Esophagus muscularis mucosa (tissue), 4 donors: ENCODE measurements at regions not wholly inside any gene's neighbourhood (a gene's known extent, or its start where the extent isn't known, plus 50 kb on each side); places are given as distances from the start of the nearest gene placed in this dataset.

Source experiments
- DNase-seq: peaks from one replicate; pipeline ENCODE4 v3.0.0-alpha.2; 2017; ENCODE audit errors: extremely low spot score
- H3K27ac ChIP-seq, 4 donors: fragments of 200-600 bp; sonication (generic); replicated peaks in 1 of 4; 1 replicate in 3 of 4; 2 replicates in 1 of 4; pipeline ENCODE4 v1.5.1; 2016 to 2019; ENCODE audit warnings: mild to moderate bottlenecking in 1 of 4
- H3K27me3 ChIP-seq, 4 donors: fragments of 200-600 bp; sonication (generic); one replicate each; pipeline versions ENCODE4 v1.5.1 to v1.6.0; 2016 to 2019
- H3K36me3 ChIP-seq, 4 donors: fragments of 200-600 bp; sonication (generic); one replicate each; pipeline ENCODE4 v1.5.1; 2016 to 2019
- H3K4me1 ChIP-seq, 4 donors: fragments of 200-600 bp; sonication (generic); one replicate each; pipeline ENCODE4 v1.5.1; 2016 to 2019
- H3K4me3 ChIP-seq, 4 donors: fragments of 200-600 bp; sonication (generic); 1 replicate in 2 of 4; 2 replicates in 2 of 4; pipeline ENCODE4 v1.5.1; 2016 to 2019; ENCODE audit warnings: mild to moderate bottlenecking in 4 of 4, moderate library complexity in 1 of 4
- H3K9me3 ChIP-seq, 4 donors: fragments of 200-600 bp; sonication (generic); 1 replicate in 3 of 4; 2 replicates in 1 of 4; pipeline ENCODE4 v1.5.1; 2016 to 2019
- CTCF ChIP-seq, 3 experiments: fragments of 200-600 bp in 2 of 3; fragments of 450-650 bp in 1 of 3; sonication (generic) in 2 of 3; IDR thresholded peaks; one replicate each; pipeline ENCODE4 v1.5.1; 2017 to 2019; ENCODE audit warnings: antibody characterized with exemption in 3 of 3, mild to moderate bottlenecking in 2 of 3, moderate library complexity in 1 of 3
- EP300 ChIP-seq: sonication (generic); formaldehyde crosslinking; IDR thresholded peaks from one replicate; pipeline ENCODE4 v1.6.1; 2017; ENCODE audit warnings: antibody characterized with exemption
- POLR2A ChIP-seq: fragments of 450-650 bp; IDR thresholded peaks from one replicate; pipeline ENCODE4 v1.6.1; 2017; ENCODE audit warnings: antibody characterized with exemption, moderate library complexity, mild to moderate bottlenecking, low read depth
- POLR2AphosphoS5 ChIP-seq, 2 donors: sonication (generic); formaldehyde crosslinking; IDR thresholded peaks; one replicate each; pipeline ENCODE4 v1.6.1; 2017; ENCODE audit warnings: antibody characterized with exemption in 2 of 2
- WGBS: methylation state at CpG from one replicate; pipeline ENCODE4 v1.1.5; 2018; 5-methylcytosine and 5-hydroxymethylcytosine counted together
- intact Hi-C: fragments of 100-400 bp; cut with DNase I; formaldehyde crosslinking; loops from one replicate; pipeline ENCODE4 v1.15.1; 2023

GRCh38 chr5:110179321-110179720 is 489.6 kb downstream of the MAN2A1 start:
- intact Hi-C loops: no loop called here
- no peaks in the 10 kb centered on the region for H3K9me3 ChIP-seq
- no peak overlapping the region for H3K27ac ChIP-seq
- WGBS: 69% methylated on average over 2 of the region's 2 CpGs
- no peaks in the 10 kb centered on the region for H3K27me3 ChIP-seq
- no peak overlapping the region for H3K4me3 ChIP-seq
- H3K36me3 ChIP-seq: no peaks in the 10 kb centered on the region
- H3K4me1 ChIP-seq: no peaks in the 10 kb centered on the region
- no peak for DNase-seq
- no peak for TF ChIP-seq CTCF (IDR thresholded peaks at IDR 0.05)
- TF ChIP-seq EP300: no peak
- no peak for TF ChIP-seq POLR2A
- TF ChIP-seq POLR2AphosphoS5 (IDR thresholded peaks at IDR 0.05): no peak

GRCh38 chr5:110194191-110194590 is 504.5 kb downstream of the MAN2A1 start:
- Histone ChIP-seq H3K4me3 (no peak overlapping the region), H3K36me3 (no peaks in the 10 kb centered on the region)

GRCh38 chr5:110195288-110195687 is 505.6 kb downstream of the MAN2A1 start:
- no peak overlapping the region for H3K4me3 ChIP-seq
- H3K27me3 ChIP-seq: no peaks in the 10 kb centered on the region
- peaks cover 0 to 8% (median 2%) of the 10 kb centered on the region in 4 donors for H3K9me3 ChIP-seq
- intact Hi-C loops: no loop called here
- H3K27ac ChIP-seq: no peak overlapping the region
- no peaks in the 10 kb centered on the region for H3K4me1 ChIP-seq
- H3K36me3 ChIP-seq: no peaks in the 10 kb centered on the region
- 86% methylated on average over 1 of the region's 1 CpG for WGBS
- DNase-seq: no peak
- no peak for TF ChIP-seq POLR2A
- TF ChIP-seq EP300: no peak
- no peak for TF ChIP-seq POLR2AphosphoS5 (IDR thresholded peaks at IDR 0.05)
- no peak for TF ChIP-seq CTCF (IDR thresholded peaks at IDR 0.05)

More at GRCh38 chr5:110194191-110194590, 504.5 kb downstream of the MAN2A1 start:
- intact Hi-C loops: no loop called here
- TF ChIP-seq CTCF (IDR thresholded peaks at IDR 0.05) (no peak), POLR2AphosphoS5 (IDR thresholded peaks at IDR 0.05) (no peak), POLR2A (no peak), EP300 (no peak)
- H3K27me3 ChIP-seq: no peaks in the 10 kb centered on the region
- peaks cover 0 to under 1% (median 0%) of the 10 kb centered on the region in 4 donors for H3K9me3 ChIP-seq
- no peak for DNase-seq
- H3K27ac ChIP-seq: no peak overlapping the region
- no peaks in the 10 kb centered on the region for H3K4me1 ChIP-seq

GRCh38 chr5:110201791-110202190 is 512.1 kb downstream of the MAN2A1 start:
- H3K4me1 ChIP-seq: no peaks in the 10 kb centered on the region

GRCh38 chr5:110203661-110204060 is 513.9 kb downstream of the MAN2A1 start:
- no peaks in the 10 kb centered on the region for H3K4me1 ChIP-seq
- intact Hi-C loops: no loop called here
- peaks cover 0 to 8% (median 2%) of the 10 kb centered on the region in 4 donors for H3K9me3 ChIP-seq

More at GRCh38 chr5:110201791-110202190, 512.1 kb downstream of the MAN2A1 start:
- 46% methylated on average over 1 of the region's 1 CpG for WGBS
- Histone ChIP-seq H3K36me3 (no peaks in the 10 kb centered on the region), H3K27me3 (no peaks in the 10 kb centered on the region), H3K27ac (no peak overlapping the region), H3K4me3 (no peak overlapping the region), H3K9me3 (peaks cover 0 to 8% (median 2%) of the 10 kb centered on the region in 4 donors)
- intact Hi-C loops: no loop called here
- no peak for DNase-seq
- TF ChIP-seq POLR2AphosphoS5 (IDR thresholded peaks at IDR 0.05) (no peak), POLR2A (no peak), EP300 (no peak)

More at GRCh38 chr5:110203661-110204060, 513.9 kb downstream of the MAN2A1 start:
- TF ChIP-seq CTCF (IDR thresholded peaks at IDR 0.05): no peak
- no peak for TF ChIP-seq POLR2A
- TF ChIP-seq POLR2AphosphoS5 (IDR thresholded peaks at IDR 0.05): no peak
- no peak for TF ChIP-seq EP300
- H3K27me3 ChIP-seq: no peaks in the 10 kb centered on the region
- H3K36me3 ChIP-seq: no peaks in the 10 kb centered on the region
- no peak overlapping the region for H3K27ac ChIP-seq
- no peak overlapping the region for H3K4me3 ChIP-seq
- no peak for DNase-seq
